ENCODE measurements at regions not wholly inside any gene's neighbourhood (a gene's known extent, or its start where the extent isn't known, plus 50 kb on each side); places are given as distances from the start of the nearest gene placed in this dataset.

GRCh38 chr2:142688856-142689605 is 188.4 kb upstream of the KYNU start:
- H3K4me3 Mint-ChIP-seq: no peak overlapping the region
- no peak overlapping the region for H3K4me3 ChIP-seq (ENCODE audit: control insufficient read depth in 1 of 2, extremely low read depth in 1 of 2, low read length in 1 of 2)
- H3K27ac ChIP-seq (ENCODE audit: low read length): no peak overlapping the region
- H3K9me3 ChIP-seq: no peaks in the 10 kb centered on the region
- ChIA-PET POLR2A (no interaction called here), CTCF (no interaction called here)
- ATAC-seq (replicated peaks in 1 of 4): no peak
- H3K36me3 Mint-ChIP-seq: no peaks in the 10 kb centered on the region
- H3K27ac Mint-ChIP-seq: no peak overlapping the region
- H3K27me3 Mint-ChIP-seq: no peaks in the 10 kb centered on the region
- WGBS (ENCODE audit: insufficient coverage): no CpG with 5 or more reads among the region's 4 CpGs
- peaks cover 0 to 4% (median 0%) of the 10 kb centered on the region in 3 donors for H3K9me3 Mint-ChIP-seq
- peaks cover 0 to 3% of the 10 kb centered on the region in 2 experiments for H3K27me3 ChIP-seq (replicated peaks in 1 of 2; ENCODE audit: control insufficient read depth in 2 of 2, extremely low read depth in 1 of 2, insufficient read depth in 2 of 2, low read length in 1 of 2)
- no peaks in the 10 kb centered on the region for H3K4me1 Mint-ChIP-seq
- no peaks in the 10 kb centered on the region for H3K36me3 ChIP-seq (ENCODE audit: control insufficient read depth in 2 of 2, extremely low read depth in 1 of 2, insufficient read depth in 1 of 2, low read length in 1 of 2)
- H3K4me1 ChIP-seq (ENCODE audit: control insufficient read depth in 1 of 2, extremely low read depth in 1 of 2, insufficient read depth in 2 of 2, low read length in 2 of 2): no peaks in the 10 kb centered on the region
- no peak for DNase-seq

- no peaks in the 10 kb centered on the region for H3K27me3 ChIP-seq (replicated peaks in 1 of 2; ENCODE audit: control insufficient read depth in 2 of 2, extremely low read depth in 1 of 2, insufficient read depth in 2 of 2, low read length in 1 of 2)
- no peaks in the 10 kb centered on the region for H3K4me1 ChIP-seq (ENCODE audit: control insufficient read depth in 1 of 2, extremely low read depth in 1 of 2, insufficient read depth in 2 of 2, low read length in 2 of 2)
- POLR2A ChIA-PET: no interaction called here
- Mint-ChIP-seq H3K4me3 (no peak overlapping the region), H3K36me3 (no peaks in the 10 kb centered on the region), H3K9me3 (peaks cover 0 to 4% (median 0%) of the 10 kb centered on the region in 3 donors), H3K27ac (no peak overlapping the region), H3K27me3 (no peaks in the 10 kb centered on the region), H3K4me1 (no peaks in the 10 kb centered on the region)
- WGBS (ENCODE audit: insufficient coverage): 92% methylated on average over 3 of the region's 5 CpGs
- ATAC-seq (replicated peaks in 1 of 4): no peak
- H3K4me3 ChIP-seq (ENCODE audit: control insufficient read depth in 1 of 2, extremely low read depth in 1 of 2, low read length in 1 of 2): no peak overlapping the region
- H3K36me3 ChIP-seq (ENCODE audit: control insufficient read depth in 2 of 2, extremely low read depth in 1 of 2, insufficient read depth in 1 of 2, low read length in 1 of 2): no peaks in the 10 kb centered on the region
- CTCF ChIA-PET: no interaction called here
- no peak overlapping the region for H3K27ac ChIP-seq (ENCODE audit: low read length)
- DNase-seq: no peak
- H3K9me3 ChIP-seq: no peaks in the 10 kb centered on the region
Measured at GRCh38 chr2:142687509-142687908, 190.0 kb upstream of the KYNU start.

GRCh38 chr2:142687075-142687474 is 190.4 kb upstream of the KYNU start:
- Mint-ChIP-seq H3K9me3 (peaks cover 0 to 4% (median 0%) of the 10 kb centered on the region in 3 donors), H3K4me1 (no peaks in the 10 kb centered on the region), H3K27me3 (no peaks in the 10 kb centered on the region), H3K4me3 (no peak overlapping the region), H3K36me3 (no peaks in the 10 kb centered on the region), H3K27ac (no peak overlapping the region)
- no peaks in the 10 kb centered on the region for H3K27me3 ChIP-seq (replicated peaks in 1 of 2; ENCODE audit: control insufficient read depth in 2 of 2, extremely low read depth in 1 of 2, insufficient read depth in 2 of 2, low read length in 1 of 2)
- no peak overlapping the region for H3K27ac ChIP-seq (ENCODE audit: low read length)
- H3K36me3 ChIP-seq (ENCODE audit: control insufficient read depth in 2 of 2, extremely low read depth in 1 of 2, insufficient read depth in 1 of 2, low read length in 1 of 2): no peaks in the 10 kb centered on the region
- H3K4me1 ChIP-seq (ENCODE audit: control insufficient read depth in 1 of 2, extremely low read depth in 1 of 2, insufficient read depth in 2 of 2, low read length in 2 of 2): no peaks in the 10 kb centered on the region
- ATAC-seq (replicated peaks in 1 of 4) (no peak), DNase-seq (no peak)
- ChIA-PET POLR2A (no interaction called here), CTCF (no interaction called here)
- H3K4me3 ChIP-seq (ENCODE audit: control insufficient read depth in 1 of 2, extremely low read depth in 1 of 2, low read length in 1 of 2): no peak overlapping the region
- WGBS (ENCODE audit: insufficient coverage): no CpG with 5 or more reads among the region's 4 CpGs
- H3K9me3 ChIP-seq: no peaks in the 10 kb centered on the region

GRCh38 chr2:142684667-142685066 is 192.8 kb upstream of the KYNU start:
- Mint-ChIP-seq H3K27me3 (no peaks in the 10 kb centered on the region), H3K9me3 (peaks cover 0 to 4% (median 0%) of the 10 kb centered on the region in 3 donors), H3K4me3 (no peak overlapping the region), H3K36me3 (no peaks in the 10 kb centered on the region), H3K27ac (no peak overlapping the region), H3K4me1 (no peaks in the 10 kb centered on the region)
- no peak overlapping the region for H3K27ac ChIP-seq (ENCODE audit: low read length)
- DNase-seq: no peak
- no peaks in the 10 kb centered on the region for H3K4me1 ChIP-seq (ENCODE audit: control insufficient read depth in 1 of 2, extremely low read depth in 1 of 2, insufficient read depth in 2 of 2, low read length in 2 of 2)
- CTCF ChIA-PET: no interaction called here
- POLR2A ChIA-PET: no interaction called here
- no CpG with 5 or more reads among the region's 3 CpGs for WGBS (ENCODE audit: insufficient coverage)
- no peak overlapping the region for H3K4me3 ChIP-seq (ENCODE audit: control insufficient read depth in 1 of 2, extremely low read depth in 1 of 2, low read length in 1 of 2)
- no peaks in the 10 kb centered on the region for H3K36me3 ChIP-seq (ENCODE audit: control insufficient read depth in 2 of 2, extremely low read depth in 1 of 2, insufficient read depth in 1 of 2, low read length in 1 of 2)
- no peak for ATAC-seq (replicated peaks in 1 of 4)
- no peaks in the 10 kb centered on the region for H3K9me3 ChIP-seq
- H3K27me3 ChIP-seq (replicated peaks in 1 of 2; ENCODE audit: control insufficient read depth in 2 of 2, extremely low read depth in 1 of 2, insufficient read depth in 2 of 2, low read length in 1 of 2): no peaks in the 10 kb centered on the region

GRCh38 chr2:142682528-142682927 is 194.9 kb upstream of the KYNU start:
- Histone ChIP-seq H3K27me3 (replicated peaks in 1 of 2; ENCODE audit: control insufficient read depth in 2 of 2, extremely low read depth in 1 of 2, insufficient read depth in 2 of 2, low read length in 1 of 2) (no peaks in the 10 kb centered on the region), H3K27ac (ENCODE audit: low read length) (no peak overlapping the region), H3K4me1 (ENCODE audit: control insufficient read depth in 1 of 2, extremely low read depth in 1 of 2, insufficient read depth in 2 of 2, low read length in 2 of 2) (no peaks in the 10 kb centered on the region), H3K4me3 (ENCODE audit: control insufficient read depth in 1 of 2, extremely low read depth in 1 of 2, low read length in 1 of 2) (no peak overlapping the region), H3K9me3 (no peaks in the 10 kb centered on the region), H3K36me3 (ENCODE audit: control insufficient read depth in 2 of 2, extremely low read depth in 1 of 2, insufficient read depth in 1 of 2, low read length in 1 of 2) (no peaks in the 10 kb centered on the region)
- POLR2A ChIA-PET: no interaction called here
- no peaks in the 10 kb centered on the region for H3K27me3 Mint-ChIP-seq
- H3K4me1 Mint-ChIP-seq: no peaks in the 10 kb centered on the region
- WGBS (ENCODE audit: insufficient coverage): 100% methylated on average over 1 of the region's 2 CpGs
- H3K9me3 Mint-ChIP-seq: peaks cover 0 to 4% (median 4%) of the 10 kb centered on the region in 3 donors
- no peak for ATAC-seq (replicated peaks in 1 of 4)
- CTCF ChIA-PET: no interaction called here
- no peak overlapping the region for H3K27ac Mint-ChIP-seq
- DNase-seq: no peak
- H3K36me3 Mint-ChIP-seq: no peaks in the 10 kb centered on the region
- no peak overlapping the region for H3K4me3 Mint-ChIP-seq

- Histone ChIP-seq H3K9me3 (no peaks in the 10 kb centered on the region), H3K36me3 (ENCODE audit: control insufficient read depth in 2 of 2, extremely low read depth in 1 of 2, insufficient read depth in 1 of 2, low read length in 1 of 2) (no peaks in the 10 kb centered on the region), H3K27me3 (replicated peaks in 1 of 2; ENCODE audit: control insufficient read depth in 2 of 2, extremely low read depth in 1 of 2, insufficient read depth in 2 of 2, low read length in 1 of 2) (no peaks in the 10 kb centered on the region), H3K27ac (ENCODE audit: low read length) (no peak overlapping the region), H3K4me1 (ENCODE audit: control insufficient read depth in 1 of 2, extremely low read depth in 1 of 2, insufficient read depth in 2 of 2, low read length in 2 of 2) (no peaks in the 10 kb centered on the region), H3K4me3 (ENCODE audit: control insufficient read depth in 1 of 2, extremely low read depth in 1 of 2, low read length in 1 of 2) (no peak overlapping the region)
- peaks cover 0 to 4% (median 4%) of the 10 kb centered on the region in 3 donors for H3K9me3 Mint-ChIP-seq
- H3K4me3 Mint-ChIP-seq: no peak overlapping the region
- ATAC-seq (replicated peaks in 1 of 4): no peak
- no CpG with 5 or more reads among the region's 1 CpG for WGBS (ENCODE audit: insufficient coverage)
- CTCF ChIA-PET: no interaction called here
- POLR2A ChIA-PET: no interaction called here
- DNase-seq: no peak
- no peak overlapping the region for H3K27ac Mint-ChIP-seq
- H3K27me3 Mint-ChIP-seq: no peaks in the 10 kb centered on the region
- H3K4me1 Mint-ChIP-seq: no peaks in the 10 kb centered on the region
- no peaks in the 10 kb centered on the region for H3K36me3 Mint-ChIP-seq
Measured at GRCh38 chr2:142681952-142682351, 195.5 kb upstream of the KYNU start.

- no peaks in the 10 kb centered on the region for H3K27me3 Mint-ChIP-seq
- no peaks in the 10 kb centered on the region for H3K4me1 ChIP-seq (ENCODE audit: control insufficient read depth in 1 of 2, extremely low read depth in 1 of 2, insufficient read depth in 2 of 2, low read length in 2 of 2)
- WGBS (ENCODE audit: insufficient coverage): 80% methylated on average over 1 of the region's 1 CpG
- H3K36me3 Mint-ChIP-seq: no peaks in the 10 kb centered on the region
- ATAC-seq (replicated peaks in 1 of 4): no peak
- no peaks in the 10 kb centered on the region for H3K9me3 ChIP-seq
- H3K27me3 ChIP-seq (replicated peaks in 1 of 2; ENCODE audit: control insufficient read depth in 2 of 2, extremely low read depth in 1 of 2, insufficient read depth in 2 of 2, low read length in 1 of 2): no peaks in the 10 kb centered on the region
- no peak for DNase-seq
- H3K27ac ChIP-seq (ENCODE audit: low read length): no peak overlapping the region
- H3K36me3 ChIP-seq (ENCODE audit: control insufficient read depth in 2 of 2, extremely low read depth in 1 of 2, insufficient read depth in 1 of 2, low read length in 1 of 2): no peaks in the 10 kb centered on the region
- no peaks in the 10 kb centered on the region for H3K4me1 Mint-ChIP-seq
- H3K9me3 Mint-ChIP-seq: peaks cover 4 to 5% (median 5%) of the 10 kb centered on the region in 3 donors
- ChIA-PET CTCF (interaction anchor here in 1 of 2 donors (0.6 kb wide), 1 partner anchor 1107 kb away, joined by 4 read pairs; no protein-coding TSS in a partner anchor), POLR2A (no interaction called here)
- H3K4me3 ChIP-seq (ENCODE audit: control insufficient read depth in 1 of 2, extremely low read depth in 1 of 2, low read length in 1 of 2): no peak overlapping the region
- H3K27ac Mint-ChIP-seq: no peak overlapping the region
- H3K4me3 Mint-ChIP-seq: no peak overlapping the region
Measured at GRCh38 chr2:142678164-142678563, 199.3 kb upstream of the KYNU start.

All from T-cell (primary cell).